GM20000 (cell line): ENCODE measurements at regions not wholly inside any gene's neighbourhood (a gene's known extent, or its start where the extent isn't known, plus 50 kb on each side); places are given as distances from the start of the nearest gene placed in this dataset.
"Not testable (repeated sequence)": the region's sequence is repeated elsewhere in the genome, so short reads cannot be mapped to it uniquely, and the experiment has no call there.

Experiments used
- DNase-seq: peaks from one replicate; pipeline ENCODE4 v3.0.0; 2012; ENCODE audit warnings: low spot score
- CTCF ChIP-seq: IDR thresholded peaks from 2 replicates; pipeline ENCODE4 v1.5.1; 2012; ENCODE audit warnings: mild to moderate bottlenecking, control low read depth; ENCODE audit errors: extremely low read depth, missing control alignments

- DNase-seq: no peak
- no peak for TF ChIP-seq CTCF
These were observed 96.8 kb upstream of the PCBD1 start for GRCh38 chr10:70984986-70985722.

GRCh38 chr10:70985824-70986622, 97.7 kb upstream of the PCBD1 start:
- no peak for DNase-seq

GRCh38 chr10:70986623-70986950, 98.2 kb upstream of the PCBD1 start:
- DNase-seq: no peak
- TF ChIP-seq CTCF: no peak

More at GRCh38 chr10:70985824-70986622, 97.7 kb upstream of the PCBD1 start:
- no peak for TF ChIP-seq CTCF

- DNase-seq: no peak
- TF ChIP-seq CTCF: no peak
These were observed 99.2 kb upstream of the PCBD1 start for GRCh38 chr10:70987396-70988130.

- not testable (repeated sequence) for DNase-seq
These were observed 101.8 kb upstream of the PCBD1 start for GRCh38 chr10:70990156-70990555.

- no peak for DNase-seq
- TF ChIP-seq CTCF: no peak
These were observed 102.3 kb upstream of the PCBD1 start for GRCh38 chr10:70990681-70991080.

- no peak for TF ChIP-seq CTCF
- DNase-seq: no peak
These were observed 103.1 kb upstream of the PCBD1 start for GRCh38 chr10:70991140-70992124.
